GM23248 (cell line): ENCODE measurements at regions not wholly inside any gene's neighbourhood (a gene's known extent, or its start where the extent isn't known, plus 50 kb on each side); places are given as distances from the start of the nearest gene placed in this dataset.

ENCODE experiments used
- EZH2 ChIP-seq: fragments of 200-600 bp; sonication (generic); IDR thresholded peaks from 2 replicates; pipeline ENCODE4 v1.6.1; 2018; ENCODE audit warnings: antibody characterized with exemption, mild to moderate bottlenecking; ENCODE audit not compliant: insufficient read depth, poor library complexity, severe bottlenecking
- EZH2phosphoT487 ChIP-seq: fragments of 200-600 bp; sonication (generic); IDR thresholded peaks from 2 replicates; pipeline ENCODE4 v1.6.1; 2018; ENCODE audit warnings: antibody characterized with exemption, moderate library complexity, mild to moderate bottlenecking, low read depth; ENCODE audit not compliant: insufficient read depth

DNA sequence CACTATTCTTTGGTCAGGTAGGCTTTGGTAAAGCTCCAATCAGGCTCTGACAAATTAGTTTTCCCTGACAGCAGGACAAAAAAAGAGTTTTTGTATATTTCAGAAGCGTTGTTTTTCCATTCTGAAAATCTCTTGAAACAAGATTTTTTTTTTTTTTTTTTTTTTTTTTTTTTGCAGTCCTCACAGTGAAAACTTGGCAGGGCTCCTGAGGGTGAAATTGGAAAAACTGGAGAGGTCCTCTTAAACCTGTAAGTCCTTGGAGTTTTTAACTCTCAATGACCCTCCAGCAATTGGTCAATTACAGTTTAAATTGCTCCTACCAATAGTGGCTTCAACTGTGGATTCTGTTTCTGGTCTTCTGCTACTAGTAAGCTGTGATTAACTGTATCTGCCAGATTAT lies 244.5 kb upstream of the PKDCC start:
- TF ChIP-seq EZH2phosphoT487, result no peak
- TF ChIP-seq EZH2, result no peak
